ENCODE measurements at regions not wholly inside any gene's neighbourhood (a gene's known extent, or its start where the extent isn't known, plus 50 kb on each side); places are given as distances from the start of the nearest gene placed in this dataset.

DNA sequence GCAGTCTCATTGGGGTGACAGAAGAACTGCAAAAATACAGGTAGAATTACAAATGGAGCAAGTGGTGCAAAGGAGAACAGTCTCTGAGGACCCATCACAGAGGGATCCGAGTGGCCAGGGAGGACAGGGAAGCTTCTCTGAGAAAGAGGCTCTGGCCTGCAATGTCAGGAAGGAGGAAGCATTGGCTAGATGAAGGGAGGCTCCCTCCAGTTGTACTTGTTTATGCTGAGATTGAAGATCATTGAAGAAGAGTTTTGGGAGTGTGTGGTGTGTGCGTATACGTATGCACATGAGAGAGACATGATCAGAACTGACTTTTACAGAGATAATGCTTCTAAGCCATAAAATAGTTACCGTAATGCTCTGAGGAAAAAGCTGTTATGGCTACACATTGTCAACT is 274.7 kb upstream of the FZD8 start:
- DNase-seq (ENCODE audit: low read depth) = no peak
- TF ChIP-seq, protein P1, sequence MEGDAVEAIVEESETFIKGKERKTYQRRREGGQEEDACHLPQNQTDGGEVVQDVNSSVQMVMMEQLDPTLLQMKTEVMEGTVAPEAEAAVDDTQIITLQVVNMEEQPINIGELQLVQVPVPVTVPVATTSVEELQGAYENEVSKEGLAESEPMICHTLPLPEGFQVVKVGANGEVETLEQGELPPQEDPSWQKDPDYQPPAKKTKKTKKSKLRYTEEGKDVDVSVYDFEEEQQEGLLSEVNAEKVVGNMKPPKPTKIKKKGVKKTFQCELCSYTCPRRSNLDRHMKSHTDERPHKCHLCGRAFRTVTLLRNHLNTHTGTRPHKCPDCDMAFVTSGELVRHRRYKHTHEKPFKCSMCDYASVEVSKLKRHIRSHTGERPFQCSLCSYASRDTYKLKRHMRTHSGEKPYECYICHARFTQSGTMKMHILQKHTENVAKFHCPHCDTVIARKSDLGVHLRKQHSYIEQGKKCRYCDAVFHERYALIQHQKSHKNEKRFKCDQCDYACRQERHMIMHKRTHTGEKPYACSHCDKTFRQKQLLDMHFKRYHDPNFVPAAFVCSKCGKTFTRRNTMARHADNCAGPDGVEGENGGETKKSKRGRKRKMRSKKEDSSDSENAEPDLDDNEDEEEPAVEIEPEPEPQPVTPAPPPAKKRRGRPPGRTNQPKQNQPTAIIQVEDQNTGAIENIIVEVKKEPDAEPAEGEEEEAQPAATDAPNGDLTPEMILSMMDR (IDR thresholded peaks at IDR 0.05; ENCODE audit: control insufficient read depth, insufficient read depth, low read depth, low read length, missing control alignments) = peak; percentile 22
- H3K4me3 ChIP-seq (ENCODE audit: control insufficient read depth, low read depth, low read length) = no peak overlapping the region

DNA sequence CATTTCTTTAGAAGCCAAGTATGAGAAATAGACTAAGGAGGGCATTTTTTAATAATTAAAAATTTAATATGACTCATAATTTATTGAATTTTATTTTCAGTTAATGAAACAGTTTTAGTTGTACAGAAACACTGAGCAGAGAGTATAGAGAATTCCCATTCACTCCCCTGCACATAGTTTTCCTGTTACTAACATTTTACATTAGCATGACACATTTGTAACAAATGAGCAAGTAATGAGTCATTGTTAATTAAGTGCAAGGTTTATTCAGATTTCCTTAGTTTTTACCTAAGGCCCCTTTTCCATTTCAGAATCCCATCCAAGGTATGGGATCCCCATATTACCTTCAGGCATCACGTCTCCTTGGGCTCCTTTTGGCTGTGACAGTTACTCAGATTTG is 271.5 kb upstream of the FZD8 start:
- no peak overlapping the region for H3K4me3 ChIP-seq (ENCODE audit: control insufficient read depth, low read depth, low read length)
- TF ChIP-seq, protein P1 (IDR thresholded peaks at IDR 0.05; ENCODE audit: control insufficient read depth, insufficient read depth, low read depth, low read length, missing control alignments) = no peak
- no peak for DNase-seq (ENCODE audit: low read depth)

DNA sequence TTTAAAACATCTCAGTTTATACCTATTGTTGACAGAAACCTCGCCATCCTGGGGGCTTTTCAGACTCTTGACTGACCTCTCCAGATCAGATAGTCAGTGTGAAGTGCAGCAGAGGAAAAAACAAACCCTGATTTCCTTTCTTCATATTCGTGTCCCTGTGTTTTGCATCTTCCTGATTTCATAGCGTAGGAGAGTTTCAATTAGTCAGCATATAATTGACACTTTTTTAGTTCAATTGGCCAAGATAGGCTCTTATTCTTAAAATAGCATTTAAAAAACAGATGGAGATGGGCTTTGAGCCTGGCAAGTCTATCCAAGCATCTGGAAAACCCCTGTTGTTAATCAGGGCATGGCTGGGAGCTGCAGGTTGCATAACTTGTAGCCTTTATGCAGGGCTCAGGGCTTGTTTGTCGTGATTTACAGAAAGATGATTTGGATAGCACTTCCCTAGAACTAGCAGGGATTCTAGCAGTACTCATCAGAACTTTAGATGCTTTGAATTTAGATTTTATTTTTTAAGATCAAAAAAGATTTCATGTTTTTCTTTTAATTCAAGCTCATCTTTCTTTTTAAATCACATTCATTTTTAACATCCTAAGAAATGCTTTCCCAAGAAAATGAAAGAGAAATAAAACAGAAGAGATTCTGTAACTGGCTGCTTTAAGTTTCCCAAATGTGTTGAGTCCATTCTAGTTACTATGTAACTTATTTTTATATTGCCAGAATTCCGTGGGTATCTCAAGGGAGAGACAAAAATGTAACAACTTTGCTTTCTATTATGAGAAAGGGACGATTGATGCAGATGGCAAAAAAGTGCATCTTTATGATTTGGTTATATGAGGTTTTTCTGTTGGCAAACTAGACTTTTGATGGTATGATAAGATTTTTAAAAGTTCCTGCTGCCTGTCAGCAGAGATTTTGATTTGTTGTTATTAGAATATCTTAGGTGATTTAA is 270.8 kb upstream of the FZD8 start:
- TF ChIP-seq, protein P1 (IDR thresholded peaks at IDR 0.05; ENCODE audit: control insufficient read depth, insufficient read depth, low read depth, low read length, missing control alignments) = no peak
- DNase-seq (ENCODE audit: low read depth) = peak; percentile 59
- no peak overlapping the region for H3K4me3 ChIP-seq (ENCODE audit: control insufficient read depth, low read depth, low read length)

DNA sequence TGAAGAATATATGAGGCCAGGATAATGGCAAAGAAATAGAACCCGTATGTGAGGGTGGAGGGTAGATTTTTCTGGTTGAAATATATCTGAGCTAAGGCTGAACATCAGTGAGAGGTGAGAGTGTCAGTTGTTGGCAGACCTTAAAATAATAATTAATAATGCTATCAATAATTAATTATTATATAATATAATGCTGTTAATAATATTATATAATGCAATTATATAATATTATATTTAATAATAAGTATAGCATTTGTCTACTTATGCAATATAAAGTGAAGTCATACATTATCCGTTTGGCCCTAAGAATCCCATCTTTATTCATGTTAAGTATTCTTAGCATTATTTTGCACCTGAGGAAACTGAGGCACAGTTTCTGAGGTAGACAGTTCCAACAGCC is 269.9 kb upstream of the FZD8 start:
- H3K4me3 ChIP-seq (ENCODE audit: control insufficient read depth, low read depth, low read length) = no peak overlapping the region
- TF ChIP-seq, protein P1 (IDR thresholded peaks at IDR 0.05; ENCODE audit: control insufficient read depth, insufficient read depth, low read depth, low read length, missing control alignments) = no peak

DNA sequence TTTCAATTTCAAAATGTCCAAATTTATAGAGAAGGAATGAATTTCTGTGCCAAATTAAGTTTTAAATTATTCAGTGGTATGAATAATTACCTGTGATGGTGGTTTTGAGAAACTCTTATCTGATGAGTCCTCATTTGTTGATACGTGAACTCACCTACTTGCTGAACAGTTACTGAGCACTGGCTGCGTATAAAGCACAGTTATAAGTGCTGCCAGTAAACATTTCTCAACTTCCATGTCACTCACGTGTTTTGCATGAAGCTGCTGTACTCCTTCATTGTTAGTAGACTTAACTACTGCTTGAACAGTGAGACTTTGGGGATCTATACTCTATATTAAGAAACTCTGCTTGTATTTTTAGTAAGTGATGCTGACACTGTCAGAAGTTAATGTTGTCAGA is 269.1 kb upstream of the FZD8 start:
- no peak overlapping the region for H3K4me3 ChIP-seq (ENCODE audit: control insufficient read depth, low read depth, low read length)
- TF ChIP-seq, protein P1 (IDR thresholded peaks at IDR 0.05; ENCODE audit: control insufficient read depth, insufficient read depth, low read depth, low read length, missing control alignments) = no peak
- DNase-seq (ENCODE audit: low read depth) = no peak

More for the DNA sequence above, 269.9 kb upstream of the FZD8 start:
- no peak for DNase-seq (ENCODE audit: low read depth)

DNA sequence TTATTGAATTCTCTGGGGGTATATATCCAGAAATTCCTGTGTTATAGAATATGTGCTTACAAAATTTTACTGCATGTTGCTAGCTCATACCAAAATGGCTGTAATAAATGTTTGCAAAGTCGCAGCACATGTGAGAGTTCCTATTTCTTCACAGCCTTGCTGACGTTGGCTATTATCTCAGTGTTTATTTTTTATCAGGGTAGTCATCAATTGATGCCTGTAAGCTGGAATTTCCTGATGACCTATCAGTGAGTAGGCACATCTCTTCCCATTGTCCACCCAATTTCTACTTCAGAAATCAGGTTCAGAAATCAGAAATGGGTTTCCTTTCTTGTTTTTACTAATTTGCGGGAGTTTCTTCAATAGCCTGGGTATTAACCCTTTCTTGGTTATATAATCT is 268.1 kb upstream of the FZD8 start:
- H3K4me3 ChIP-seq (ENCODE audit: control insufficient read depth, low read depth, low read length) = no peak overlapping the region
- TF ChIP-seq, protein P1 (IDR thresholded peaks at IDR 0.05; ENCODE audit: control insufficient read depth, insufficient read depth, low read depth, low read length, missing control alignments) = no peak
- DNase-seq (ENCODE audit: low read depth) = peak; percentile 61
